HG03521 (cell line): ENCODE measurements at regions not wholly inside any gene's neighbourhood (a gene's known extent, or its start where the extent isn't known, plus 50 kb on each side); places are given as distances from the start of the nearest gene placed in this dataset.

Experiments
- ATAC-seq: cut with Tn5 transposase; IDR thresholded peaks from one replicate; pipeline ENCODE4 v1.9.1; 2021; ENCODE audit warnings: mild to moderate bottlenecking, moderate library complexity; ENCODE audit not compliant: unreplicated experiment

- ATAC-seq = no peak
Observed at GRCh38 chr16:85462714-85463611, 150.2 kb upstream of the GSE1 start.

DNA sequence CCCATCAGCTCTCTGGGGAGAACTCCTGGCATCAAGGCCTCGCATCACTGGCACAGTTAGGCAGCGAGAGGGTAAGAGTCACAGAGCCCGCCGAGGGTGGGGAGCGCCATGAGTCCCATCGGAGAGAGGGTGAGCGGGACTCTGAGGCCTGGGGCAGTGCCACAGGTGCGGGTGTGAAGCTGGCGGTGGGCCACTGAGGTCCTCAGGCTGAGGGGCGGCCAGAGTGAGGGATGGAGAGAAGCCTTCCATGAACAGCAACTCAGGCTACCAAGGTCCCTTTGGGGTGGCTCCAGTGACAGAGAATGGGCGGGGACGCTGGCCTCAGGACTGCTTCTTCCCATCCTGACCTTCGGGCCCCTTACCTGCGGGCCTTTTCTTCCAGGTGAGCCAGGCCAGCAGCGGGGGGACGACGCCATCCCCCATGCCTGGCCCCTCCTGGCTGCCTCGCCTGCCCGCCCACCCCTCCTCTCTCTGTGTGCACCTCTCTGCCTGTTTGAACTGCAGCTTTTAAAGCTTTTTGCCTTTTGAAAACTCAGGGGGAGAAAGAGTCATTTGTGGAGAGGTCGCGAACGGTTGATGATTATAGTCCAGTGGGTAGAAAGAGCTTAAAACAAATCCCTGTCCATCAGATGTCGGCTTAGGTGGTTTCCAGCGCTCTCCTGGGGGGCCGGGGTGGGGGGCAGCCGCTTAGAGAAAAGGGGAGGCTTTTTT, 149.3 kb upstream of the GSE1 start:
- no peak for ATAC-seq

GRCh38 chr16:85464383-85465305, 148.5 kb upstream of the GSE1 start:
- ATAC-seq = no peak

DNA sequence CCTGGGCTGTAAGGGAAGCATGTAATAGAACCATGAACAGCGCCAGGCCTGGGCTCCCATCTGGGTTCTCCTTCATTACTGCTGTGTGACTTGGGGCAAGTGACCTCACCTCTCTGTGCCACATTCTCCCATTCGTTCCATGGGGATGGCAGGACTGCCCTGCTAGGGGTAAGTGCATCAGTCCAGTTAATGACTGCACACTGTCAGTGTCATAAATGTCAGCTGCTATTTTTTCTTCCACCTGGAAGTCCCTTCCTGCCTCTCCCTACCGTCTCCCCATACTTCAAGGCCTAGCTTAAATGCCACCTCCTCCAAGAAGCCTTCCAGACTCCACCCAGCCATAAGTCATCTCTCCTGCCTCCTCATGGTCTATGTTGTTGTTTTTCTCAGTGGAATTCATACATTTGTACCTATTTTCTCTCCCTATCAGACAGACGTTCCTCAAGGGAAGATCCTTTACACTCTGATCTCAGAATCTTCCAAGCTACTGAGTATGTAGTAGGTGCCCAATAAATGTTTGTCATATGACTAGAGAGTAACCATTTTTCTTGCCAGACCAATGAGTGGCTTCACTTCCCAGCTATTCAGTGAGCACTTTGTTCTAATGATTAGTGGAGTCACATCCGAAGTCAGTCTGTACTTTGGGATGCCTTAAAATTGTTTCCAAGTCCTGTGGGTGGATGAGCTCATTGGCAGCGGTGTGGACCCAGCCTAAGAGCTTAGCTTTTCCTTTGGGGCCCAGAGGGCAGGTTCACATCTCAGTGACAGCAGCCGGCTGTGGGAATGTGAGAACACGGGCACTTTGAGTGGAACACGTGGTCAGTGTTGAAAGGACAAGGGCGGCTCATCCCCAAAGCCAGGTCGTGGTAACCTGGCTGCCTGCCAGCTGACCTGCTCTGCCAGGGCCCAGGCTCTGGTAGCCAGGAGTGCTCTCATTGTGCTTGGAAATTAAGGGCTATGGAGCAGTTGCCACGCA, 147.5 kb upstream of the GSE1 start:
- no peak for ATAC-seq

- ATAC-seq = no peak
Observed at GRCh38 chr16:85466304-85466700, 146.8 kb upstream of the GSE1 start.

DNA sequence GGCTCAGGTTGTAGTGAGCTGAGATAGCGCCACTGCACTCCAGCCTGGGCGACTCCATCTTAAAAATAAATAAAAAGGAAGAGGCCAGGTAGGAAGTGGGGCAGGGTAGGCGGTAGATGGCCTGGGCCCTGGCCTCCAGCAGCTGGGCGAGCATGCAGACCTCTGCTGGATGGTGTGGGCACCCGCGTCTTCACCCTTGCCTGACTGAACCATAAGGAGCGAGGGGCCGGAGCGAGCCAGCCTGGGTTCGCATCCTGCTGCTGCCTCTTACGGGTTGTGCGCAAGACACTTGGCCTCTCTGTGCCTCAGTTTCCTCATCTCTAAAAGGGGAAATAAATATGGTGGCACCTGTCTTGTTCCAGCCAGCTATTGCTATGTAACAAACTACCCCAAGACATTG, 146.1 kb upstream of the GSE1 start:
- no peak for ATAC-seq

- ATAC-seq = no peak
Observed at GRCh38 chr16:85469929-85470590, 143.1 kb upstream of the GSE1 start.

DNA sequence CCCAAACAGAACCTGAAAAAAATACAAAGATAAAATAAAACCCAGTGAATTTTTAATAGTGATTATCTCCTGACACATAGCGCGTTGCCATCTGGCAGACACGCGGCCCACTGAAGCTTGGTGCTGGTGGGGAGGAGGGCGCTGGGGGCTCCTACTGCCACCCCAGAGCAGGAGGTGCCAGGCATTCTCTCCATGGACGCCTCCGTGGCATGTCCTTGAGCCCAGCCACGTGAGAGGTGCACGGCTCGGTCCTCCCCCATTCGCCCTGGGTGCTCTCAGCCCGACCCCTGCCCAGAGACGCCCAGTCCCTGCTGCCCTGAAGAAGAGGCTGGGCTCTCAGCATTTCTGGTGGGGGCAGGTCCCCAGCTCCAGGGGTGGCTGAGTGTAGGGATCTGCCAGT, 142.2 kb upstream of the GSE1 start:
- no peak for ATAC-seq

- ATAC-seq = no peak
Observed at GRCh38 chr16:85471469-85472431, 141.4 kb upstream of the GSE1 start.

DNA sequence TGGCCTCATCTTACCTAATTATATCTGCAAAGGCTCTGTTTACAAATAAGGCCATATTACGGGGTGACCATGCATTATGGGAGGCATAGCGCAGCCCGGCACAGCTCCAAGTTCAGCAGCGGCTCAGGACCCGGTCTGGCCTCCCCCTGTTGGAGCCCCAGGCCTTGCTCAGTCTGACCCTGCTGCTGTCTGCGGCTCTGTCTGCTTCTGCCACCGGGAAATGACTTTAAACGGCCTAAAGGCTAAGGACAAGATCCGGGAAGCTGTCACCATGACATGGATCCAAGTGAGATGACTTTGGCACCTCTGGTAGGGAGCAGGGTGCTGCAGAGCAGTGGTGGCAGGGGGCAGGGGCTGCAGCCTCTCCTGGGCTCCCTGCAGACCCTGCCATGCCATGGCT, 140.6 kb upstream of the GSE1 start:
- no peak for ATAC-seq

GRCh38 chr16:85473323-85473722, 139.8 kb upstream of the GSE1 start:
- no peak for ATAC-seq

DNA sequence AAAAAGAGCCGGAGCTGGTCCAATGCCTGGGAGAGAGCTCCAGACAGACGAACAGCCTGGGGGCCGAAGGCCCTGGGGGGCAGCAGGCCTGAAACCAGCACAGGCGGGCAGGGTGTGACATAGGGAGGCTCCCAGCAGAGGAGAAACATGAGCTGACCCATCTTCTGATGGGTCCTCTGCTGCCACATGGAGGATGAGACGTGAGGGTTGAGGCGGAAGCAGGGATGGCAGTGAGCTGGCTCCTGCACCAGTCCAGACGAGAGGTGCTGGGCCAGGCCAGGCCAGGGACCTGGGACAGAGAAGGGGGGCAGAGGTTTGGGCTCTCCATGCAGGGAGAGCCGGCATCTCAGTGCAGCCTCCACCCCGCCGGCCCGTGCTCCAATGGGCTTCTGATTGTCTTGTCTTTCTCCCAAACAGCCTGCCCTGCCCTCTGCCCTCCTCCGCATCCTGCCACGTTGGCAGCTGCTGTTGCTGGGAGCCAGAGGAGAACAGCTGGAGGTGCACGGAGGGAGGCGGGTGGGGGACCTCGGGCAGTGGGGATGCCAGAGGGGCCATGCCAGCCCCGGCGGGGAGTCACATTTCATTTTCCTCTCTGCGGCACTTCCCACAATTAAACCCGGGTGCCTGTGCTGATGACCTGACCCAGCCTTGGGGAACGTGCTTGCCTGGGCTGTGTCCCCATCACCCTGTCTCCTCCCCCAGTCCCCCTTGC, 139.1 kb upstream of the GSE1 start:
- ATAC-seq = no peak

- ATAC-seq = no peak
Observed at GRCh38 chr16:85474621-85475217, 138.4 kb upstream of the GSE1 start.

DNA sequence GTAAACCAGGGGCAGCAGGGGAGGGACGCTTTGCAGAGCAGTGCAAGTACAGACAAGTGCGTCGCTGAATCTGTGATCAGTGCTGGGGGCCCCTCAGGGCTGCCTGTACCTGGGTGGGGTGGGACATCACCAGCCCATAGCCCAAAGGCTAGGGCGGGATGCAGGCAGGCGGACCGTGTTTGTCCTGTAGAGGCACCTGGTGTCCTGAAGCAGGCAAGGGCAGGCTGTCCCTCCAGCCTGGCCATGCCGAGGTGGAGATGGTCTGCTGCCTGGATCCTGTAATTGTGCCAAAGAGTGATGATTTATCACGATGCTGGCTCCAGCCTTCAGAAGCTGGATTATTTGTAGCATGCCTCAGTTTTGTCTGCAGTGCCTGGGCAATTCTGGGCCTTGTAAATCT, 137.9 kb upstream of the GSE1 start:
- no peak for ATAC-seq

GRCh38 chr16:85475691-85476300, 137.3 kb upstream of the GSE1 start:
- ATAC-seq = no peak

DNA sequence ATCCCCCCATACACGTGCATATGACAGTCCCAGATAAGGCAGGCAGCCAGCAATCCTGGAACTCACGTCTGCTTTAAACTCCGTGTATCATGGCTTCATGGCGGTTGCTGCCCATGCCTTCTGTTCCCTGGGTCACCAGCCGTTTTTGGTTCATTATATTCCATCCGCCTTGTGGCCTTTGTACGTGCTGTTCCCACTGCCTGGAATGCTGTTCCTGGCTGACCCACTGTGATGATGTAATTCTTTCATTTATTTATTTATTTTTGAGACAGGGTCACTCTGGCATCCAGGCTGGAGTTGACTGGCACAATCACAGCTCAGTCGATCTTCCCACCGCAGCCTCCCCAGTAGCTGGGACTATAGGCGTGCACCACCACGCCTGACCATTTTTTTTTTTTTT, 136.7 kb upstream of the GSE1 start:
- ATAC-seq = no peak

- ATAC-seq = no peak
Observed at GRCh38 chr16:85477801-85478363, 135.2 kb upstream of the GSE1 start.
